Jurkat, Clone E6-1 (cell line): ENCODE measurements at regions not wholly inside any gene's neighbourhood (a gene's known extent, or its start where the extent isn't known, plus 50 kb on each side); places are given as distances from the start of the nearest gene placed in this dataset.

Source experiments
- DNase-seq: peaks from one replicate; pipeline ENCODE4 v3.0.0-alpha.2; 2011; ENCODE audit warnings: low read depth, low spot score
- H3K4me3 ChIP-seq: 2 replicates; pipeline ENCODE4 v1.5.1; 2011; ENCODE audit warnings: mild to moderate bottlenecking, low read length, control low read depth, moderate library complexity

- no peak overlapping the region for H3K4me3 ChIP-seq
- DNase-seq = no peak
Observed at GRCh38 chr5:155459889-155460500, 446.4 kb downstream of the KIF4B start.

- no peak overlapping the region for H3K4me3 ChIP-seq
- DNase-seq = no peak
Observed at GRCh38 chr5:155460501-155460931, 447.0 kb downstream of the KIF4B start.

DNA sequence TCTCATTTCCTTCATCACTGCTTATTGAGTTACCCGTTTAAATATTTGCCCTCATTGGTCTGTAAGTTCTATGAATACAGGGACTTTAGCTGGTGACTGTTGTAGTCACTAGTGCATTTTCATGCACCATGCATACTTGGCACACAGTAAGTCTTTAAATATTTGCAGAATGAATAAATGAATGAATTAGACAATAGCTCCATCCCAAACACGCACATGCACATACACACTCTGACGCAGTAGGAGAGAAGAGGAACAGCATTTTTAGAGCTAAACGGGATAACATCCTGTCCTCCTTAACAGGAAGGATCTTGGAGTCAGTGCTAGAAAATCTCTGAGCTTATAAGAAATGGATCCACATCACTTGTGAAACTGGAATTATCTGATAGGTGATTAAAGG lies 447.7 kb downstream of the KIF4B start:
- no peak overlapping the region for H3K4me3 ChIP-seq
- no peak for DNase-seq

- H3K4me3 ChIP-seq = no peak overlapping the region
- DNase-seq = no peak
Observed at GRCh38 chr5:155466851-155467250, 453.3 kb downstream of the KIF4B start.

DNA sequence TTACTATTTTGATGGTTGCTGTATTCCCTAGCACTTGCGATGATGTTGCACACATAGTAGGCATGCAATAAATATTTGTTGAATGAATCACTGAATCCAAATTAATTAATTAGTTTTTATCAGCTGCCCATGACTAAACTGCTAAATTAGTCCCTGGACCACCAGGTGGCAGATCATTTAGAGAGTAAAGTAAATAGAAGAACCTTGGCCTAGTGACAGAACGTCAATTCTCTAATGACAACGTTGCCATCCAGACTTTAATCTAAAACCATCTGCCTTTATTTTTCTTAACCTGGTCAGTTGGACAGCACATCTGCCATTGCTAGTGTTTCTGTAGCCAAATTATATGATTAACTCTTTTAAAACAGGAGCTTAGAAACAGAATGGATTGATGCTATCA lies 457.5 kb downstream of the KIF4B start:
- DNase-seq = no peak
- no peak overlapping the region for H3K4me3 ChIP-seq

GRCh38 chr5:155472780-155473179 lies 459.2 kb downstream of the KIF4B start:
- no peak for DNase-seq
- H3K4me3 ChIP-seq = no peak overlapping the region

DNA sequence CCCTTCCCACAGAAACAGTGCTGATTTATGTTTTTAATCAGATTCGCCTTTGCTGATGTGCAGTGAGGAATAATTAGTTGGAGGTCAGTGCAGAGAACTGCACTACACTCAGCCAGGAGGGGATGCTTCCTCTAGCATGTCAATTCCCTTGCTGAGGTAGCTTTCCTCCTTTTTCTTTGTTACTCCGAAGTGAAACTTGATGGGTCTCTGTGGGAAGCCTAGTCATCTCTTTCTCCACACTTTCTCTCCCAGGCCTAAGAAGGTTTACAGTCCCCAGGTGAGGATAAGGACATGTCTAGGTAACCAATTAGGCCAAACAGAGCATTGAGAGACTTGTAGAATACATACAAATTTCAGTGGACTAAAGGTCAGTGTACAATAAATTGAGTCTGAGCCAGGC lies 461.8 kb downstream of the KIF4B start:
- H3K4me3 ChIP-seq = no peak overlapping the region
- DNase-seq = no peak

- H3K4me3 ChIP-seq = no peak overlapping the region
- DNase-seq = no peak
Observed at GRCh38 chr5:155480731-155481131, 467.2 kb downstream of the KIF4B start.

GRCh38 chr5:155481182-155481581 lies 467.6 kb downstream of the KIF4B start:
- DNase-seq = no peak
- H3K4me3 ChIP-seq = no peak overlapping the region

DNA sequence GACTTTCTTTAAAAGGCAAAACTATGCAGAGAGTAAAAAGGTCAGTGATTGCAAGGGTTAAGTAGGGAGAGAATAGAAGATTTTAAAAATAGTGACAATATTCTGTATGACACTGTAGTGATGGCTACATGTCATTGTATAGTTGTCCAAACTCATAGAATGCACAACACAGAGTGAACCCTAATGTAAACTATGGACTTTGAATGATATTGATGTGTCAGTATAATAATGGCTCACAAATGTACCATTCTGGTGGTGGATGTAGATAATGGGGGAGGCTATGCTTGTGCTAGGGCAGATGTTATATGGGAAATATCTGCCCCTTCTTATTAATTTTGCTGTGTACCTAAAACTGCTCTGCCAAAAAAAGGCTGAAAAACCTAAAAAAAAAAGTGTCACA lies 468.9 kb downstream of the KIF4B start:
- DNase-seq = no peak
- H3K4me3 ChIP-seq = no peak overlapping the region

DNA sequence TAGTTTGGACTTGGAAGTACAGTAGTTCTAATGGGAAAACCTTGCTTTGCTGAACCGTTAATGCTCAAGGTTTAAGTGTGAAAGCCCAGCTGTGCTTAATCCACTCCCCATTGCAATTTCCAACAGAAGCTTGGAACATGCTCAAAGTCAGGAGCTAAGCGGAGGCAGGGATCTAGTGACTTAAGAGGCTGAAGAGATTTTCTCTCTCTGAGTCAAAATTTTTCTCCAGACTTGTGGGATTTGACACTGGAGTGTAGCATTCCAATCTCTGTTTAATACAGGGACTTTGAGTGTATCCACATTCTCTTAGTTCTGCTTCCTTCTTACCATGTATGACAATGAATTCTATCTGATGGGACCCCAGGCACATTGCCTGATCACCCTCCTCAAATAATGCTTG lies 471.8 kb downstream of the KIF4B start:
- DNase-seq = no peak
- no peak overlapping the region for H3K4me3 ChIP-seq

DNA sequence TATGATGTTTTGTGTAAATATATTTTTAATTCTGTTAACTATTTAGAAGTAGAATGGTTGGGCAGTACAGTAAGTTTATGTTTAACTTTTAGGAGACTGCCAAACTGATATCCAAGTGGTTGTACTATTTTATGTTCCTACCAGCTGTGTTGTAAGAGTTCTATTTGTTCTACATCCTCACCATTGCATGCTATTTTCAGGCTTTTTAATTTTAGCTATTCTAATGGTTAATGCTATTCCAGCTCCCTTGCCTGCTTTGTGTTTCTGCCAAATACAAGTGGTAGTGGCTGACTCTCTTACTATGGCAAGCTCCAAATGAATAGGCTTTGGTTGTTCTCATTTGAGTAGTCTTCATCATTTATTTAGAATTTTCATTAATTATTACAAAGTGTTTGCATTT lies 476.4 kb downstream of the KIF4B start:
- no peak for DNase-seq
- H3K4me3 ChIP-seq = no peak overlapping the region

DNA sequence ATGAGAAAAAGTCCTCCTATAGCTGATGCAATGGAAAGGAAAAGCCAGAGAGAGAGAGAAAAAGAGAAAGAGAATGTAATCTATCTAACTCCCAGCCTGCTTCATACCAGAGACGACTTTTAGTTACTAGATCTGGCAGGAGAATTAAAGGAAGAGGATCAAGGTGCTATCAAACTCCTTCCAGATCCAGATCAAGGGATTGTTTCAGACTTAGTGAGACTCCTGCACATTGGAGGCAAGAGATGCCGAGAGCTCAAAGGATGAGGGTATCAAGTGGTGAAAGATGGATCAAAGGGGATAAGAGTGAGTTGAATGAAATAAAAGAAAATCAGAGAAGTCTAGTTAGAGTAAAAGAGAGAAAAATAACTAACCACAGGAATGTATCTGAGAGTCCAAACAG lies 478.6 kb downstream of the KIF4B start:
- H3K4me3 ChIP-seq = no peak overlapping the region
- no peak for DNase-seq

GRCh38 chr5:155504606-155505005 lies 491.1 kb downstream of the KIF4B start:
- no peak for DNase-seq

GRCh38 chr5:155507363-155507762 lies 493.8 kb downstream of the KIF4B start:
- no peak overlapping the region for H3K4me3 ChIP-seq
- DNase-seq = no peak

More at GRCh38 chr5:155504606-155505005, 491.1 kb downstream of the KIF4B start:
- H3K4me3 ChIP-seq = no peak overlapping the region

DNA sequence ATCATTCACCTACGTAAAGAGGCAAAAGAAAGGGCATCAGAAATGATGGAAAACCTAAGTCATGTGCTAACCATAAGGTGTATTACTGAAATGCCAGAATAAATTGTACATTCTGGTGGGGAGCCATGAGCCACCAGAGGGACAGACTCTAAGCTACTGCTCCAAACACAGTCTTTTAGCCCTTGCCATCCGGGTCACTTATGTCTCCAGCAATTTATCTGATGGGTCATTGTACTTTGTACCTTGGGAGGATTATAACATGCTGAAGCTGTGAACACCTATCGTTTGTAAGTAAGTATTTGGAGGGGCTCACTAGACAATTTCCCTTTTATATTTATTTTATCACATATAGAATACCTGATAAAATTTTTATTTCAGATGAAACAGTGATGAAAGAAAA lies 495.1 kb downstream of the KIF4B start:
- no peak for DNase-seq
- H3K4me3 ChIP-seq = no peak overlapping the region

DNA sequence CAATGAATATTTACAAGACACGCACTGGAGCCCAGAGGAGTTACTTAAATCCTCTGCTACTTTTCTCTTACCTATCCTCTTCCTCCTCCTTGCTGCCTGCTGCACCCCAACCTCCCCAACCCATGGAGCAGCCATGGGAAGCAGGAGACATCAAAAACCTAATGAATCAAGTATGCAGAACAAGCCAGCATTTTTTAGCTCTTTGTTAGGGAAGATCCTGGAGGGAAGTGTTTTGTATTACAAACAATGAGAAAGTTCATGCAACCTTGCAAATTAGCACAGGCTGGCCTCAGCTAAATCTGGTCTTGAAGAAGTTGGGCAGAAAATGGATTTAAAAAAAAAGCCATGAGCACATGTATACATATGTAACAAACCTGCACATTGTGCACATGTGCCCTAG lies 498.8 kb downstream of the KIF4B start:
- no peak overlapping the region for H3K4me3 ChIP-seq
- DNase-seq = no peak

DNA sequence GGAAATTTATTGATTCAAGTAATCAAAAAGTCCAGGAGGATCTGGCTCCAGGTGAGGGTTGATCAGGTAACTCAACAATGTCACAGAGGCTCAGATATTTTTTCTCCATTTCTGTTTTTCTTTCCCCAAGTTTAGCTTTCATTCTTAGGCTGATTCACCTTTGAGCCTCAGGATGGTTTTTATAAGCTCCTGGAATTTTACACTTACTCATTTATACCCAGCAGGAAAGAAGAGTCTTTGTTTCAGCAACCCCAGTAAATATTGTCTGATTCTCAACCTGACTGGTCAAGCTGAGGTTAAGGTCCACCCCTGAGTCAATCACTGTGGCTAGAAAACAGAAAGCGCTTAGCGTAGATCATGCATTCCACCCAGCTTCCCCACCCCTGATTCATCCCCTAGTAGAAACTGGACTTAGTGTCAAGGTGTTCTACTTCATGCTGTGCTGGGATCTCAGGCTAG lies 500.6 kb downstream of the KIF4B start:
- no peak overlapping the region for H3K4me3 ChIP-seq
- DNase-seq = no peak

- no peak overlapping the region for H3K4me3 ChIP-seq
- no peak for DNase-seq
Observed at GRCh38 chr5:155522540-155522939, 509.0 kb downstream of the KIF4B start.

DNA sequence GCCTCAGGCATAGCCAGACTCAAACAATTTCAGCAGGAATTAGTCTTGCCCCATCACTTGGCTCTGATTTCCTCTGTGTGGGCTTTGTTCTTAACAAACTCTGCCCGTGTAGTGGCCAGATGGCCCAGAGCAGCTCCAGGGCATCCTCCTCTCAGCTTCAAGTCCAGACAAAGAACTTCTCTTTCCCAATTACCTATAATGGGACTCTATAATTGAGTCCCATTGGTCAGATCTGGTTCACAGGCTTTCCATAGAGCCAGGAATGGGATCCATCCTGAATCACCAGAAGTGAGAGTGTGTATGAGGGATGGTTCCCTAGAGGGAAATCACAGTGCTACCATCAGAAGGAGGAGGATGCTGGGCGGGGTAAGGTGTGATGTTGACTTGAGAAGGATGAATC lies 515.8 kb downstream of the KIF4B start:
- no peak overlapping the region for H3K4me3 ChIP-seq
- DNase-seq = no peak

DNA sequence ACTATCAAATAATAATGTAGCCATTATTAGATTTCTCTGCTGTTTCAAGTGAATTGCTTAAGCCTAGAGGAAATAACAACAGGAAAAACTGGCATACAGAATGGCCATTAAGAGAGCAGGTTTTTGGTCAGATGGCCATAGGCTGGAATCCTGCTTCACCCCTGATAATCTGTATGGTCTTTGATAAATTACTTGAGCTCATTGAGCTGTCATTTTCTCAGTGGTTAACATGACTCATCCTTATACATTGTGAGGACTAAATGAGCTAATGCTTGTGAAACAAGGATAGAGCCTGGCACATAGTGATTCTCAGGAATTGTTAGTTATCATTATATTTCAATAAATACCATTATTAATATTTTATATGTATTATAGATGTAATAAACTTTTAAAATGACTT lies 516.5 kb downstream of the KIF4B start:
- no peak overlapping the region for H3K4me3 ChIP-seq
- DNase-seq = no peak
